ENCODE measurements at regions not wholly inside any gene's neighbourhood (a gene's known extent, or its start where the extent isn't known, plus 50 kb on each side); places are given as distances from the start of the nearest gene placed in this dataset.

GRCh38 chr7:21352540-21353387 lies 75.1 kb upstream of the SP4 start:
- Mint-ChIP-seq H3K27ac (no peak overlapping the region), H3K4me3 (no peak overlapping the region)

DNA sequence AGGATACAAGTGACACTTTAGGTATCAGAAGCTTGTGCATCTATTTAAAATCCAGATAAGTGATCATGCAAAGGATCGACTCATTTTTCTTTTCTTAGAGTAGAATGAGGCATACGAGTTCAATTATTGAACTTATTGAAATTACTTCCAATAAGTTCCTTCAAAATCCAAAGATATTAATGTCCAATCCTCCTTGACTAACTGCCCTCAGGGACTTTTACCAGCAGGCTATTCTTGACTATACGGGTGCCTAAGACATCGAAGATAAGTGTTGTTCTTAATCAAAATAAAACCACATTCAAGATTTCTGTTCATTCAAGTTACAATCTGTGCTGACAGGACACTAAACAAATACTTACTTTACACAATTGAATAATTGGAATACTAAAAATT lies 74.5 kb upstream of the SP4 start:
- no peak for DNase-seq (ENCODE audit: extremely low spot score, unreplicated experiment)
- TF ChIP-seq, protein P1, sequence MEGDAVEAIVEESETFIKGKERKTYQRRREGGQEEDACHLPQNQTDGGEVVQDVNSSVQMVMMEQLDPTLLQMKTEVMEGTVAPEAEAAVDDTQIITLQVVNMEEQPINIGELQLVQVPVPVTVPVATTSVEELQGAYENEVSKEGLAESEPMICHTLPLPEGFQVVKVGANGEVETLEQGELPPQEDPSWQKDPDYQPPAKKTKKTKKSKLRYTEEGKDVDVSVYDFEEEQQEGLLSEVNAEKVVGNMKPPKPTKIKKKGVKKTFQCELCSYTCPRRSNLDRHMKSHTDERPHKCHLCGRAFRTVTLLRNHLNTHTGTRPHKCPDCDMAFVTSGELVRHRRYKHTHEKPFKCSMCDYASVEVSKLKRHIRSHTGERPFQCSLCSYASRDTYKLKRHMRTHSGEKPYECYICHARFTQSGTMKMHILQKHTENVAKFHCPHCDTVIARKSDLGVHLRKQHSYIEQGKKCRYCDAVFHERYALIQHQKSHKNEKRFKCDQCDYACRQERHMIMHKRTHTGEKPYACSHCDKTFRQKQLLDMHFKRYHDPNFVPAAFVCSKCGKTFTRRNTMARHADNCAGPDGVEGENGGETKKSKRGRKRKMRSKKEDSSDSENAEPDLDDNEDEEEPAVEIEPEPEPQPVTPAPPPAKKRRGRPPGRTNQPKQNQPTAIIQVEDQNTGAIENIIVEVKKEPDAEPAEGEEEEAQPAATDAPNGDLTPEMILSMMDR (conservative IDR thresholded peaks at IDR 0.05), result no peak
- H3K4me1 Mint-ChIP-seq (ENCODE audit: unreplicated experiment), result no peaks in the 10 kb centered on the region
- H3K9me3 Mint-ChIP-seq, result peaks cover 4% of the 10 kb centered on the region
- H3K4me3 Mint-ChIP-seq, result no peak overlapping the region
- no peak overlapping the region for H3K27ac Mint-ChIP-seq
- no peaks in the 10 kb centered on the region for H3K36me3 Mint-ChIP-seq
- peaks cover 14% of the 10 kb centered on the region for H3K27me3 Mint-ChIP-seq

More at GRCh38 chr7:21352540-21353387, 75.1 kb upstream of the SP4 start:
- peaks cover 17% of the 10 kb centered on the region for H3K27me3 Mint-ChIP-seq
- H3K36me3 Mint-ChIP-seq, result no peaks in the 10 kb centered on the region
- H3K4me1 Mint-ChIP-seq (ENCODE audit: unreplicated experiment), result no peaks in the 10 kb centered on the region
- DNase-seq (ENCODE audit: extremely low spot score, unreplicated experiment), result no peak
- TF ChIP-seq, protein P1 (conservative IDR thresholded peaks at IDR 0.05), result no peak
- H3K9me3 Mint-ChIP-seq, result peaks cover 4% of the 10 kb centered on the region

DNA sequence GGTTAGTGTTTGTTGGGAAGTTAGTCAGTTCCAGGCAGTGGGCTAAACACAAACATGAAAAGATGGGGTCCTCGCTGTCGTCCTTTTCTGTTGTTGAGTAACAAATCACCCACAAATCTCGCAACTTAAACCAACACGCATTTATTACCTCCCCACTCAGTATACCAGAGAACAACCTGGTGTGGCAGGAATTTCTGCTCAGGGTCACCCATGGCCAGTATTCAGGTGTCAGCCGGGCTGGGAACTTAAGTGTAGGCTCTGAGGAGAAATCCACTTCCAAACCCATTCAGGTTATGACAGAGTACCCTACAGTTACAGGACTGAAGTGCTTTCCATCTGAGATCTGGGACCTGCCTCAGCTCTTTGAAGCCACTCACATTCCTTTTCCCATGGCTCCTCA lies 73.6 kb upstream of the SP4 start:
- H3K27ac Mint-ChIP-seq, result no peak overlapping the region
- H3K9me3 Mint-ChIP-seq, result peaks cover 4% of the 10 kb centered on the region
- H3K4me1 Mint-ChIP-seq (ENCODE audit: unreplicated experiment), result no peaks in the 10 kb centered on the region
- no peak for DNase-seq (ENCODE audit: extremely low spot score, unreplicated experiment)
- H3K27me3 Mint-ChIP-seq, result peaks cover 14% of the 10 kb centered on the region
- H3K4me3 Mint-ChIP-seq, result no peak overlapping the region
- H3K36me3 Mint-ChIP-seq, result no peaks in the 10 kb centered on the region
- TF ChIP-seq, protein P1 (conservative IDR thresholded peaks at IDR 0.05), result no peak

- DNase-seq (ENCODE audit: extremely low spot score, unreplicated experiment), result no peak
- Mint-ChIP-seq H3K9me3 (peaks cover 4% of the 10 kb centered on the region), H3K4me3 (no peak overlapping the region), H3K36me3 (no peaks in the 10 kb centered on the region), H3K4me1 (ENCODE audit: unreplicated experiment) (no peaks in the 10 kb centered on the region), H3K27ac (no peak overlapping the region), H3K27me3 (peaks cover 16% of the 10 kb centered on the region)
- TF ChIP-seq, protein P1 (conservative IDR thresholded peaks at IDR 0.05), result no peak
Measured at GRCh38 chr7:21355406-21355874, 72.4 kb upstream of the SP4 start.

GRCh38 chr7:21356616-21357015 lies 71.3 kb upstream of the SP4 start:
- Mint-ChIP-seq H3K4me3 (no peak overlapping the region), H3K36me3 (no peaks in the 10 kb centered on the region), H3K27ac (no peak overlapping the region), H3K9me3 (peaks cover 4% of the 10 kb centered on the region), H3K27me3 (peaks cover 24% of the 10 kb centered on the region), H3K4me1 (ENCODE audit: unreplicated experiment) (no peaks in the 10 kb centered on the region)
- TF ChIP-seq, protein P1 (conservative IDR thresholded peaks at IDR 0.05), result no peak
- no peak for DNase-seq (ENCODE audit: extremely low spot score, unreplicated experiment)
